Head of caudate nucleus (tissue), 42 donors: ENCODE measurements at regions not wholly inside any gene's neighbourhood (a gene's known extent, or its start where the extent isn't known, plus 50 kb on each side); places are given as distances from the start of the nearest gene placed in this dataset.

ENCODE experiments used
- DNase-seq, 42 donors: peaks; one replicate each; pipeline versions ENCODE4 v3.0.0 to v3.0.0-alpha.2; 2020 to 2021; ENCODE audit warnings: mixed read lengths in 7 of 42
- intact Hi-C: fragments of 100-400 bp; cut with DNase I; formaldehyde crosslinking; loops from one replicate; pipeline ENCODE4 v1.15.0; 2022

DNA sequence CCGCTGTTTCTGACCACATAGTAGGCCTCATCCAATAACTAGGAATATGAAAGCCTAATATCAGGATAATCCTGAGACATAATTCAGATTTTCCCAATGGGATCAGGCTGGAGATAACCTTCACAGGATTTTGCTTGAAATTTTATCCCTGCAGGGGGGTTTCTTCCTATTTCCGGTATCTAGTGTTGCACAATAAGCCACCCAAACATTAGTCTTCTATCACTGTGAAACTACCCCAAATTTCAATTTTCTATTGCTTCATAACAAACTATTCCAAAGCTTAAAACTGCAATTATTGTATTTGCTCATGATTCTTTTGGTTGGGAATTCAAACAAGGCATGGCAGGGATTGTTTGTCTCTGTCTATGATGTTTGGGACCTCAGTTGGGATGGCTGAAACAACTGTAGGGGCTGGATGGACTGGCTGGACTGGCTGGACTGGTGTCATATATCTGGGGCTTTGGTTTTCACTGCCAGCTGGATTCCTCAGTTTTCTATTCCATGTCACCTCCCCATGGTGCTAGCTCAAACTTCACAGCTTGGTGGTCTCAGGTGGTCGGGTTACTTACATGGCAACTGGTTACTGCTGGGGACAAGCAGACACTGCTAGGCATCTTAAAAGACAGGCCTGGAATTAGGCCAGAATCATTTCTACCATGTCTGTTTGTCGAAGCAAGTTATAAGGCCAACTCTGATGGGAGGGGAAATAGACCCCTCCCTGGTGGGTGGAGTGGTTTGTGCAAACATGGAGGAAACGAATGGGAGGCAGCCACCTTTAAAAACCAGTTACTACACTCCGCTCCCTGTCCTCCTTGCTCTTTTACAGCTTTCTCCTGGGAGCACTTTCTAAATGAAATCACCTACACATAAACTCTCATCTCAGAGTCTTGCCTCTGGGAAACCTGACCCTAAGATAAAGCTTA lies 88.2 kb upstream of the STT3B start:
- DNase-seq, result no peak
- intact Hi-C loops, result no loop called here

DNA sequence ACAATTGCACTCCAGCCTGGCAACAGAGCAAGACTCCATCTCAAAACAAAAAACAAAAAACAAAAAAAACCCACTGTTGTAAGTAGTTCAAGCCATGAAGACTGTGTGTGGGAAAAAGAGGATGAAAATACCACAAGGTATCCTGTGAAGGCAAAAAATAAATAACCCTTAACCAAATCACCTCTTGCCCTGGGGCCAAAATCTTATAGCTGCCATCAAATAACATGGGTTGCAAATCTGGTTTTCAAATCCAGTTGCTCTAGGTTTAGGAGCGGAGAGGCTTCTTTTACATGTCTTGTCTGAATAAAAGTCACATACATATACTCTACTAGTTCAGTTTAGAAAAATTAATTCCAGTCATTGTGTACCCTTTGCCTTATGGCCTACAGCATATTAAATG lies 87.0 kb upstream of the STT3B start:
- intact Hi-C loops, result no loop called here
- DNase-seq, result no peak

- intact Hi-C loops, result no loop called here
- DNase-seq, result no peak
Measured at GRCh38 chr3:31448035-31448881, 84.5 kb upstream of the STT3B start.

- intact Hi-C loops, result no loop called here
- DNase-seq, result no peak
Measured at GRCh38 chr3:31448882-31449243, 83.9 kb upstream of the STT3B start.

DNA sequence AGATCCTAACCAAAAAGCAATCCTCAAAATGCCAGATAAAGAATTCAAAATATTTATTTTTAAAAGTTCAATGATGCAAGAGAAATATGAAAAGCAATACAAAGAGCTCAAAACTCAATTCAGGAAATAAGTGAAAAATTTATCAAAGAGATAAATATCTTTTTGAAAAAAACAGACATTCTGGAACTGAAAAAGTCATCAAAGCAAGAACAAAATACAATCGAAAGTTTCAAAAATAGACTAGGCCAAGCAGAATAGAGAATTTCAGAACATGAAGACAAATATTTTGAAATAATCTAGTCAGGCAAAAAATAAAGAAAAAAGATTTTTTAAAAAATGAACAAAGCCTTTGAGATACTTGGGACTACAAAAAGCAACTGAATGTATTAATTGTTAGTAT lies 83.4 kb upstream of the STT3B start:
- DNase-seq, result no peak
- intact Hi-C loops, result no loop called here

DNA sequence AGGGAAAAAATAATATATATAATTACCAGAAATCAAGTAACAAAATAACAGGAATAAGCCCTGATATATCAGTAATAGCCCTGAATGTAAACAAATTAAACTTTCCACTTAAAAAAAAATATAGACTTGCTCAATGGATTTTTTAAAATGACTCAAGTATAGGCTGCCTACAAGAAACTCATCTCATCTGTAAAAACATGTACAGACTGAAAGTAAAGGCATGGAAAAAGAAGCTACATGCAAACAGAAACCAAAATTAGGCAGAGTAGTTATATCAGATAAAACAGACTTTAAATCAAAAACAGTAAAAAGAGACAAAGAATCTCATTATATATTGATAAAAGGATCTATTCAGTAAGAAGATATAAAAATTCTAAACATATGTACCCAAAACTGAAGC lies 82.4 kb upstream of the STT3B start:
- no peak for DNase-seq
- intact Hi-C loops, result no loop called here

GRCh38 chr3:31452495-31453106 lies 80.1 kb upstream of the STT3B start:
- no peak for DNase-seq
- intact Hi-C loops, result no loop called here

GRCh38 chr3:31453430-31453829 lies 79.3 kb upstream of the STT3B start:
- intact Hi-C loops, result no loop called here
- DNase-seq, result no peak

DNA sequence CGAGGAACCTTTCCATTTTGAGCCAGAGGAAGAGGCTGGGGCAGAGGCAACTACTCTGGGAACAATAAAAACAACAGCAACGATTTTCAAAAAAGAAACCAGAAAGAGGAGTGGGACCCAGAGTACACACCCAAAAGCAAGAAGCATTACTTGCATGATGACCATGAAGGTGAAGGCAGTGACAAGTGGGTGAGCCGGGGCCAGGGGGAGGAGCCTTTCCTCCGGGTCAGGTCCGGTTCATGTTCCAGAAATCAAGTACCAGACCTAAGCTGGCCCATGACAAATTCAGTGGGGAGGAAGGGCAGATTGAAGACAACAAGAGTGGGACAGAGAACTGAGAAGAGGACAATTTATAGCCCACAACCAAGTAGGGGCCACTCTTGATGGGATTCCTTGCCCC lies 77.2 kb upstream of the STT3B start:
- DNase-seq, result no peak
- intact Hi-C loops, result no loop called here

DNA sequence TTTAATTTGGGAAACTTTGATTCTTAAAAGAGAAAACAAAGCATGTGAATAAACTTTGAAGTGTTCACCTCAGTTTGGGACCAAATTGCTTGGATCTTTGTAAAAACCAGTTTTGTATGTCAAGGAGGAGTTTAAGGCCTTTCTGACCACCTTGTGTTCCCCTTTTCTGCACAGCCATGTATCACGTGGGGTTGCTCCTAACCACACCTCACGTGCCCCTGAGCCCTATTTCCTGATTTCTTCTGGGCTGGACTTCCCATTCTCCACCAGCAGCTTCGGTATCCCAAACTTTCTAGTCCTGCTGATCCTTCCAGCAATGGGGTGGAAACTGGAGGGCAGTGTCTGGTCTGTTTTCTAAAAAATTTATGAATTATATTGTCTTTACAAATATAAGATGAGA lies 76.4 kb upstream of the STT3B start:
- DNase-seq, result no peak
- intact Hi-C loops, result no loop called here

- intact Hi-C loops, result no loop called here
- no peak for DNase-seq
Measured at GRCh38 chr3:31461426-31461825, 71.3 kb upstream of the STT3B start.

DNA sequence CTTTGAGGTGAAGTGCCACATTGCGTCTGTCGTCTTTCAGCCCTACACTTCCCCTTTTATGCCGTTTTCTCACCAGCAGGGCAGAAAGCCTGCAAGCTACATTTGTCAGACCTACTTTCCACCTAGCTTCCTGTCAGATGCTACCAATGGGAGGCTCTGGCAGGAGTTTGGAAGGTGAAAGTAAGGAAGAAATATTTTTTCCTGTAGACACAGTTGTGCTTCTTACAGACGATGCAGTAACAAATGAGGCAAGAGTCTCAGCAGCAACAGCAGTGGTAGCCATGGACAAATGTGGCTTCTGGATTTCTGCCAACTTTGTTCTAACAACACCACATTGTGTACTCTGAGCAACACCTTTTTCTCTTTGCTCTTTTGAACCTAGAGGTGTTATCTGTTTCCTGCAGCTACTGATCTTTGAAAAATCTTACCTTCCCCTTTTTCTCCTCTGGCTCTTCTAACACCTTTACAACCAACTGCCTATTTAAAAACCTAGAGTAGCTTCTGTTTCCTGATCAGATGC lies 70.6 kb upstream of the STT3B start:
- no peak for DNase-seq
- intact Hi-C loops, result no loop called here

GRCh38 chr3:31465999-31466398 lies 66.7 kb upstream of the STT3B start:
- intact Hi-C loops, result no loop called here
- DNase-seq, result no peak

DNA sequence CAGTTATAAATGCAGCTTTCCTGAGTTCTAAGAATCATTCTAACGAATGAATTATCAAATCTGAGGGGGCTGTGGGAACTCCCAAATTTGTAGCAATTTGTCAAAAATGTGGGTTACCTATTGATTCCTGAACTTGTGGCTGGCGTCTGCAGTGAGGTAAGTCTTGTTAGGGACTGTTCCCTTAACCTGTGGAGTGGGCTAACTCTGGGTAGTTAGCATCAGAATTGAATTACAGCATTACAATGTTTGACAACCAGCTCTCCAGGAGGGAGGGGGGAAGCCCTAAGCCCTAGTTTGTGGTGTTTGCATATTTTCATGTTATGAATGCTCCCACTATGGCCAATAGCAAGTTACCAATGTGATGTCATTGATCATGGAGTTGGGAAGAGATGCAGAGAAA lies 65.9 kb upstream of the STT3B start:
- no peak for DNase-seq
- intact Hi-C loops, result no loop called here

- intact Hi-C loops, result no loop called here
- no peak for DNase-seq
Measured at GRCh38 chr3:31468433-31468832, 64.3 kb upstream of the STT3B start.

- intact Hi-C loops, result no loop called here
- DNase-seq, result no peak
Measured at GRCh38 chr3:31469385-31469784, 63.3 kb upstream of the STT3B start.

- intact Hi-C loops, result no loop called here
- DNase-seq, result no peak
Measured at GRCh38 chr3:31472479-31473390, 60.0 kb upstream of the STT3B start.

DNA sequence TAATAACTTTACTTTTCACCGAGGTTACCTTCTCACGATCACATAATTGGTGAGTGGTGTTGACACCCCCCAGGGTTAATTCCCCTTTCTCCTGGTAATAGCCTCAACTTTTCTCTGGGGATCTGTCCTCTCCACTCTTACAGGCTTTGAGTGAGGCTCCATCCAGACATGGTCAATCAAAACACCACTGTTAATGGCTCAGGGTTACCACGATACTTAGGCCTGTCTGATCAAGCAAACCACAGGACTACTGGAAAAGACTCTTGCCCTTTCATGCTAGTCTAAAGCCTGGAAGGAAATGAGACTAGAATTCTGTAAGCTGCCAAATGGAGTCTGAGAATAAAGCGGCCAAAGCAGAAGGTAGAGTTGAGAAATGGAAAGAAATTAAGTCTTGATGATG lies 56.5 kb upstream of the STT3B start:
- no peak for DNase-seq
- intact Hi-C loops, result no loop called here

- intact Hi-C loops, result no loop called here
- DNase-seq, result no peak
Measured at GRCh38 chr3:31479431-31479830, 53.3 kb upstream of the STT3B start.
